Choroid plexus epithelial cell (primary cell): ENCODE measurements at regions not wholly inside any gene's neighbourhood (a gene's known extent, or its start where the extent isn't known, plus 50 kb on each side); places are given as distances from the start of the nearest gene placed in this dataset.

ENCODE experiments used
- DNase-seq: peaks from one replicate; pipeline ENCODE4 v3.0.0-alpha.2; 2010; ENCODE audit warnings: low read depth
- H3K4me3 ChIP-seq: 2 replicates; pipeline ENCODE4 v1.5.1; 2011; ENCODE audit warnings: low read depth, mild to moderate bottlenecking, control low read depth, low read length, moderate library complexity
- TF ChIP-seq, protein P1 (sequence below): conservative IDR thresholded peaks from 2 replicates; pipeline ENCODE4 v1.5.1; 2011; ENCODE audit warnings: low read depth, mild to moderate bottlenecking, control low read depth, inconsistent platforms, low read length, moderate library complexity

DNA sequence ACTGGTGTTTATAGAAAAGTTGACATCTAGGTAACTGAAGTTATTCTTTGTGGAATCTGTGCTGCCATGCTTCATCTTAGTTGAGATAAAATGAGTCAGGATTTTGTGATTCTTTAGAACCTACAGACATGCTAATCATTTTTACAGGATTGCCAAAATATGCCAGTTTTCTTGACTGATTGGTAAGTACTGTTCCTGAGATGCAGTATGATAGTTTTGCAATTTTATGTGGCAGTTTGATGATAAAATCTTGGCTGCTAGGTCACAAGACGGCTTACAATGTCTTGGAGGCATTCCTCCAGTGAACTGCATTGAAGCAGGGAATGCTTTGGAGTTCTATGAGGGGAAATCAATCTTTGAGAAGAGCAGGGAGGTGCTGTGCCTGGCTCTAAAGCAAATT lies 104.4 kb upstream of the ESX1 start:
- H3K4me3 ChIP-seq = no peak overlapping the region

DNA sequence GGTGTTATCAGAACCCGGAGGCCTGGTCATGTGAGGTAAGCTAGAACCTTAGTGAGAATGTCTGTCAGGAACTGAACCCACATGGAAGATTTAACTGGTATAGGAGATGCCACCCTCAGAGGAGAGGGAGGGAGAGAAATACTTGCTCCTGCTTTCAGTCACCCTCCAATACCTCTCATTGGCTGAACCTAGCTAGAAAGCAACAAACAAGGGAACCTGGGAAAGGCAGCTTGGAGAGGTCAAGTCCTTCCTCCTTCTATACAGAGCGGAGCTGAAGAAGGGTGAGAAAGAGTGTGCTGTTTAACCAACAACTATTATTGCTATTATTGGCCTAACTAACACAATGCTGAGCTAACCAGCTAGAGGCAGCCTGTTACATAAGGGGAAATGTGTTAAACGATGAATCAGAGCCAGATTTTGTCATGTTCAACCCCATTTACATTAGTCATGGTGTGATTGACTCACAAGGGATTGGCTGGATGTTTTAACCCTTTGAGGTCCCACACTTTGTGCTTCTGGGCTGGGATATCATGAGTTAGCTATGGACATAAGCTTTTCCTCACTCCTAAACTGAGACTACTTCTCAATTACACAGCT lies 96.5 kb upstream of the ESX1 start:
- TF ChIP-seq, protein P1, sequence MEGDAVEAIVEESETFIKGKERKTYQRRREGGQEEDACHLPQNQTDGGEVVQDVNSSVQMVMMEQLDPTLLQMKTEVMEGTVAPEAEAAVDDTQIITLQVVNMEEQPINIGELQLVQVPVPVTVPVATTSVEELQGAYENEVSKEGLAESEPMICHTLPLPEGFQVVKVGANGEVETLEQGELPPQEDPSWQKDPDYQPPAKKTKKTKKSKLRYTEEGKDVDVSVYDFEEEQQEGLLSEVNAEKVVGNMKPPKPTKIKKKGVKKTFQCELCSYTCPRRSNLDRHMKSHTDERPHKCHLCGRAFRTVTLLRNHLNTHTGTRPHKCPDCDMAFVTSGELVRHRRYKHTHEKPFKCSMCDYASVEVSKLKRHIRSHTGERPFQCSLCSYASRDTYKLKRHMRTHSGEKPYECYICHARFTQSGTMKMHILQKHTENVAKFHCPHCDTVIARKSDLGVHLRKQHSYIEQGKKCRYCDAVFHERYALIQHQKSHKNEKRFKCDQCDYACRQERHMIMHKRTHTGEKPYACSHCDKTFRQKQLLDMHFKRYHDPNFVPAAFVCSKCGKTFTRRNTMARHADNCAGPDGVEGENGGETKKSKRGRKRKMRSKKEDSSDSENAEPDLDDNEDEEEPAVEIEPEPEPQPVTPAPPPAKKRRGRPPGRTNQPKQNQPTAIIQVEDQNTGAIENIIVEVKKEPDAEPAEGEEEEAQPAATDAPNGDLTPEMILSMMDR = no peak
- no peak overlapping the region for H3K4me3 ChIP-seq
- DNase-seq = peak; percentile 86

More for the DNA sequence above, 104.4 kb upstream of the ESX1 start:
- no peak for DNase-seq
- TF ChIP-seq, protein P1 = no peak

DNA sequence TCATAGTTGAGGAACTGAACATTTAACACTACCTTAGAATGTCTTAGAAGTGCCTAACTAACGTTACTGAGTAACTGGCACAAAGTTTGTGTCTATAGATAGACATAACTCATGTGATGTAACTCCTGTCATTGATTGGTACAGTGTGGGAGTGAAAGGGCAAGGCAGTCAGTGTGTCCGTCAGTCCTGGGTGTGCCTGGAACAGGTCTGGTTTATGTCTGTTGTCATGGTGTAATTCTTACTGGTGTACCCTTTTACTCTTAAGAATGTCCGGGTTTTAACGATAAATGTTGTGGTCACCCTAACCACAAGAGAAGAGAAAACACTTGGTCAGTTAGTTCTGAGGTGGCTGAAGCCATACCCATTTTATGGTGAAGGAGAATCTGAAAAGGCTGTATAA lies 93.1 kb upstream of the ESX1 start:
- TF ChIP-seq, protein P1 = no peak
- H3K4me3 ChIP-seq = no peak overlapping the region
- DNase-seq = peak; percentile 30

DNA sequence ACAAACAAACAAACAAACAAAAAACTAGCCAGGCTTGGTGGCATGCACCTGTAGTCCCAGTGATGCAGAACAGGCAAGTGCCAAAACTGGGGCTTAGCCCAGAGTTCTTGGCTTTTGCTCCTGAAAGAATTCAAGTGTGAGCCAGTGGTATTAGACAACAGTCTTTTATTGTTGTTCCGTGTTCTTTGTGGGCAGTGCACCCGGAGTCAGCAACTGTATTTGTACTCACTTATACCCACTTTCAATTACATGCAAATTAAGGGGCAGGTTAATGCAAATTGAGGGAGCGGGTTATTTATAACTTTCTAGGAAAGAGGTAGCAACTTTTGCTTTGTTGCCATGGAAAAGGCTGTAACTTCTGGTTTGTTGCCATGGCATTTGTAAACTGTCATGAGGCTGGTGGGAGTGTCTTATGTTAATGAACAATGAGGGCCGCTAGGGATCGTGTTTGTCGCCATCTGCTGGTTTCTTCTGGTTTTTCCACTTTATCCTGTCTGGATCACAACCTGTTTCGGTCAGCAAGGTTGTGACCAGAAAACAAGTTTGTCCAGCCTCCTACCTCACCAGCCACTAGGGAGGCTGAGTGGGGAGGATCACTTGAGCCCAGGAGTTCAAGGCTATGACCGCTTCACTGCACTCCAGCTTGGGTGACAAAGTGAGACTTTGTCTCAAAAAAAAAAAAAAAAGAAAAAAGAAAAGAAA lies 88.8 kb upstream of the ESX1 start:
- H3K4me3 ChIP-seq = no peak overlapping the region
- TF ChIP-seq, protein P1 = peak; percentile 69
- peak; percentile 90 for DNase-seq

DNA sequence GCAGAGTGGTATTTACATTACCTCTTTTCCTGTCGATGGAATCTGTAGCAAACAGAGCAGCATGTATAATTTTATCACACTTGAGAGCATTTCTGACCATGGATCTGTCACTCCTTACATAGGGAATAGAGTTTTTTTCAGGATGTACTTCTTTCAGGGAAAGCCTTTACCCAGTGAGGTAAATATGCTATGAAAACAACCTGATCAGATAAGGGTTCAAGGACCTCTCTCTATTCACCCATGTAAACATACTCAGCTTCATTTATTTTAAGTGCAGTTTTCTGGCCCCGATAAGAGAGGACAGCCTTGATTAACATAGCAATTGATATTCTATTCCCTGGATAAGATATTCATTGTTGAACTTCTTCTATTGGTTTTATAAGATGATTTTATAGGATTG lies 87.3 kb upstream of the ESX1 start:
- TF ChIP-seq, protein P1 = no peak
- H3K4me3 ChIP-seq = no peak overlapping the region
- DNase-seq = no peak

DNA sequence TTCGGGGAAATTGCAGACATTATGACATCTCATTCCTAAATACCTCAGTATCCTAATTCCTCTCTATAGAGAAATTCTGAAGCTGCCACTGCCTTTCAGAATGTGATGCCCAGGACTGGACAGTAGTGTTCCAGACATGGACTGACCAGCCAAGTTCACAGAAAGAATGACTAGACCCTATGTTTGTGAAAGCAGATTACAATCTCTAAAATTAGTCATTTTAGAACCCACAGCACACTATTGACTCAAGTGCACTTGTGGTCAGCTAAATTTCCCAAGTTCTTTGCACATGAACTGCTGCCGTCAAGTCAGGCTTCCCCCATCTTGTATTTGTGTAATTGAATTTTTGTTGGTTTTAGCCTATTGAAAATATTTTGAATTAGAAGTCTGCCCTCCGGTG lies 81.0 kb upstream of the ESX1 start:
- TF ChIP-seq, protein P1 = no peak
- H3K4me3 ChIP-seq = no peak overlapping the region
- peak; percentile 85 for DNase-seq

DNA sequence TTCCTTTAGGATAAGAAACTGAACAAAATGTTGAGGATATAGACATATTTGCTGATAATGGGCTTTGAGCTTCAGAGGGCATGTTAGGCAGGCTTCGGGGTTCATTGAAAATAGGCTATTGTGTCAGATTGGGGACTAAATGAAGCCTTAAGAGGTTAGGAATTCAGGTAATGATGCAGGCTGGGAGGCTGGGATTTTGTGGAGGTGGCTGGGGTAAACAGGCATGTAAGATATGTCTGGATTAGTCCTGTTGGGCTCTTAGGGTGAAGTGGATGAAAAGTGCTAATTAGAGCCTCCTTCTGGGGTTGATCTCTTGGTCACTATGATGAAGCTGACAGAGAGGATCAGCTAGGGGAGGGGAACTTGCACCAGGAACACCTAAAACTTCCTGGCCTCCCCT lies 80.2 kb upstream of the ESX1 start:
- TF ChIP-seq, protein P1 = no peak
- no peak for DNase-seq
- H3K4me3 ChIP-seq = no peak overlapping the region
